ENCODE measurements at regions not wholly inside any gene's neighbourhood (a gene's known extent, or its start where the extent isn't known, plus 50 kb on each side); places are given as distances from the start of the nearest gene placed in this dataset.

DNA sequence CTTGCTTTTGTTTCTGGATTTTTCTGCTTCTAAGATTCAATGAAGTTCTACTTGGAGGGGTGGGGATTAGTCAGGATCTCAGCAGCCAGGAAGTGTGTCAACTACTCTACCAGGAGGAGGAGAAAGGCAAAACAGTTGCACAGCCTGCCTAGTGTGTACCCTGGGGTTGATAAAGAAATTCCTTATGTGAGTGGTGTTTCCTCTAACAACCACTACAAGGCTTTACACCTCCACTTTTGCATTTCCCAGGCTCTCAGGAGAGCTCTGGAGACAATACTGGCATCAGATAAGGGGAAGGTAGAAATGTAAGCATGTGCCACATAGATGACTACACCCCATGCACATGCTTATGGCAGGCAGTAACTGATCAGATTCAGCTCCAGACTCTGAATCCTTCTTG lies 174.6 kb downstream of the TOX3 start:
- TF ChIP-seq CTCF (IDR thresholded peaks at IDR 0.05; ENCODE audit: low read depth, low read length): no peak
- TF ChIP-seq EZH2phosphoT487 (IDR thresholded peaks at IDR 0.05; ENCODE audit: low read depth): no peak
